Natural killer cell treated with Interleukin-12 subunit alpha and Interleukin-12 subunit beta and Interleukin-15 and Interleukin-18, amount 100 ng/mL, for 72 hours (primary cell): ENCODE measurements at regions not wholly inside any gene's neighbourhood (a gene's known extent, or its start where the extent isn't known, plus 50 kb on each side); places are given as distances from the start of the nearest gene placed in this dataset.
"Not testable (repeated sequence)": the region's sequence is repeated elsewhere in the genome, so short reads cannot be mapped to it uniquely, and the experiment has no call there.

ENCODE experiments used
- ATAC-seq, 2 donors: fragments of 150-1000 bp; cut with Tn5 transposase in 1 of 2; sonication (Bioruptor Pico), chemical (Tn5 transposase) in 1 of 2; 2 replicates each; pipeline ENCODE4 v1.10.0; 2021
- DNase-seq: peaks from one replicate; pipeline ENCODE4 v3.0.0; 2022; ENCODE audit warnings: low spot score
- H3K27ac Mint-ChIP-seq, 2 donors: 1 replicate in 1 of 2; 2 replicates in 1 of 2; pipeline ENCODE4 v1.8.0; 2022; ENCODE audit warnings: mixed read lengths in 2 of 2, mild to moderate bottlenecking in 1 of 2, moderate library complexity in 1 of 2
- H3K27me3 Mint-ChIP-seq, 2 donors: 1 replicate in 1 of 2; 2 replicates in 1 of 2; pipeline ENCODE4 v1.8.0; 2022; ENCODE audit warnings: mixed read lengths in 2 of 2
- H3K36me3 Mint-ChIP-seq: one replicate; pipeline ENCODE4 v1.8.0; 2022; ENCODE audit warnings: mixed read lengths
- H3K4me1 Mint-ChIP-seq, 2 donors: 1 replicate in 1 of 2; 2 replicates in 1 of 2; pipeline ENCODE4 v1.8.0; 2022; ENCODE audit warnings: low read depth in 2 of 2, mixed read lengths in 2 of 2, mild to moderate bottlenecking in 1 of 2
- H3K4me3 Mint-ChIP-seq: one replicate; pipeline ENCODE4 v1.8.0; 2022; ENCODE audit warnings: mixed read lengths
- H3K9me3 Mint-ChIP-seq: 2 replicates; pipeline ENCODE4 v1.8.0; 2022; ENCODE audit warnings: mixed read lengths

- Mint-ChIP-seq H3K4me1 (peaks cover 6 to 10% of the 10 kb centered on the region in 2 donors), H3K36me3 (no peaks in the 10 kb centered on the region), H3K27me3 (peaks cover 7 to 11% of the 10 kb centered on the region in 2 donors), H3K27ac (no peak overlapping the region), H3K4me3 (no peak overlapping the region), H3K9me3 (no peaks in the 10 kb centered on the region)
- no peak for ATAC-seq
- DNase-seq, result no peak
These were observed 72.1 kb upstream of the EPB41L1 start for GRCh38 chr20:36082315-36082915.

- not testable (repeated sequence) for H3K27ac Mint-ChIP-seq, H3K4me3 Mint-ChIP-seq, H3K9me3 Mint-ChIP-seq, ATAC-seq, H3K36me3 Mint-ChIP-seq, DNase-seq
- Mint-ChIP-seq H3K27me3 (peaks cover 10 to 18% of the 10 kb centered on the region in 2 donors), H3K4me1 (peaks cover 6 to 10% of the 10 kb centered on the region in 2 donors)
These were observed 71.3 kb upstream of the EPB41L1 start for GRCh38 chr20:36083200-36083599.

DNA sequence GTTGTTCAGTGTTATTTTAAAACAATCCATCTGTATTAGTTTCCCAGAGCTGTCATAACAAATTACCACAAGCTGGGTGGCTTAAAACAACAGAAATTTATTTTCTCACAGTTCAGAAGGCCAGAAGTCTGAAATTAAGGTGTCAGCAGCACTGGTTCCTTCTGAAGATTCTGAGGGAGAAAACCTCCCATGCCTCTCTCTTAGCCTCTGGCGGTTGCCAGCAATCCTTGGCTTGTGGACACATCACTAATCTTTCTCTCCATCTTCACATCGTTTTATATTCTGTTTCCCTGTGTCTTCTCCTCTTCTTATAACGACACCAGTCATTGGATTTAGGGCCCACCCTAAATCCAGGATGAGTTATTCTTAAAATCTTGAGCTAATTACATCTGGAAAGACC is 70.2 kb upstream of the EPB41L1 start:
- ATAC-seq, result no peak
- Mint-ChIP-seq H3K36me3 (no peaks in the 10 kb centered on the region), H3K4me3 (no peak overlapping the region), H3K27ac (no peak overlapping the region), H3K9me3 (no peaks in the 10 kb centered on the region), H3K4me1 (peaks cover 6 to 10% of the 10 kb centered on the region in 2 donors), H3K27me3 (peaks cover 10 to 18% of the 10 kb centered on the region in 2 donors)
- no peak for DNase-seq

- Mint-ChIP-seq H3K4me1 (peaks cover under 1 to 7% of the 10 kb centered on the region in 2 donors), H3K27ac (no peak overlapping the region), H3K9me3 (no peaks in the 10 kb centered on the region), H3K4me3 (no peak overlapping the region), H3K27me3 (peaks cover 11 to 24% of the 10 kb centered on the region in 2 donors), H3K36me3 (no peaks in the 10 kb centered on the region)
- ATAC-seq (no peak), DNase-seq (no peak)
These were observed 69.5 kb upstream of the EPB41L1 start for GRCh38 chr20:36084897-36085613.

GRCh38 chr20:36085686-36086267 is 68.8 kb upstream of the EPB41L1 start:
- H3K27me3 Mint-ChIP-seq, result peaks cover 16 to 31% of the 10 kb centered on the region in 2 donors
- H3K9me3 Mint-ChIP-seq, result no peaks in the 10 kb centered on the region
- H3K4me3 Mint-ChIP-seq, result no peak overlapping the region
- ATAC-seq (no peak), DNase-seq (no peak)
- H3K27ac Mint-ChIP-seq, result no peak overlapping the region
- no peaks in the 10 kb centered on the region for H3K36me3 Mint-ChIP-seq
- H3K4me1 Mint-ChIP-seq, result peaks cover 0 to 7% of the 10 kb centered on the region in 2 donors

- no peaks in the 10 kb centered on the region for H3K9me3 Mint-ChIP-seq
- peaks cover 24 to 40% of the 10 kb centered on the region in 2 donors for H3K27me3 Mint-ChIP-seq
- ATAC-seq, result no peak
- no peak overlapping the region for H3K4me3 Mint-ChIP-seq
- H3K36me3 Mint-ChIP-seq, result no peaks in the 10 kb centered on the region
- H3K27ac Mint-ChIP-seq, result no peak overlapping the region
- DNase-seq, result no peak
- peaks cover 0 to 7% of the 10 kb centered on the region in 2 donors for H3K4me1 Mint-ChIP-seq
These were observed 67.8 kb upstream of the EPB41L1 start for GRCh38 chr20:36086767-36087166.

GRCh38 chr20:36090223-36090622 is 64.3 kb upstream of the EPB41L1 start:
- no peak for DNase-seq
- Mint-ChIP-seq H3K27ac (no peak overlapping the region), H3K36me3 (peaks cover 4% of the 10 kb centered on the region), H3K9me3 (no peaks in the 10 kb centered on the region), H3K4me1 (peaks cover 6 to 13% of the 10 kb centered on the region in 2 donors), H3K27me3 (peaks cover 31 to 48% of the 10 kb centered on the region in 2 donors), H3K4me3 (no peak overlapping the region)
- ATAC-seq, result no peak

- no peak for DNase-seq
- H3K9me3 Mint-ChIP-seq, result no peaks in the 10 kb centered on the region
- peaks cover 4% of the 10 kb centered on the region for H3K36me3 Mint-ChIP-seq
- ATAC-seq, result no peak
- H3K27me3 Mint-ChIP-seq, result peaks cover 29 to 48% of the 10 kb centered on the region in 2 donors
- no peak overlapping the region for H3K27ac Mint-ChIP-seq
- H3K4me1 Mint-ChIP-seq, result peaks cover 6 to 9% of the 10 kb centered on the region in 2 donors
- H3K4me3 Mint-ChIP-seq, result peak overlapping the region; percentile 20
These were observed 62.8 kb upstream of the EPB41L1 start for GRCh38 chr20:36091561-36092397.

- peak overlapping the region; percentile 95 for H3K4me3 Mint-ChIP-seq
- peaks cover 6 to 9% of the 10 kb centered on the region in 2 donors for H3K4me1 Mint-ChIP-seq
- DNase-seq, result no peak
- H3K36me3 Mint-ChIP-seq, result peaks cover 4% of the 10 kb centered on the region
- H3K9me3 Mint-ChIP-seq, result no peaks in the 10 kb centered on the region
- peaks cover 29 to 46% of the 10 kb centered on the region in 2 donors for H3K27me3 Mint-ChIP-seq
- peak overlapping the region in 1 of 2 donors; percentile 59 for H3K27ac Mint-ChIP-seq
- ATAC-seq, result peak; percentile 39 to 76
These were observed 62.0 kb upstream of the EPB41L1 start for GRCh38 chr20:36092398-36093024.

DNA sequence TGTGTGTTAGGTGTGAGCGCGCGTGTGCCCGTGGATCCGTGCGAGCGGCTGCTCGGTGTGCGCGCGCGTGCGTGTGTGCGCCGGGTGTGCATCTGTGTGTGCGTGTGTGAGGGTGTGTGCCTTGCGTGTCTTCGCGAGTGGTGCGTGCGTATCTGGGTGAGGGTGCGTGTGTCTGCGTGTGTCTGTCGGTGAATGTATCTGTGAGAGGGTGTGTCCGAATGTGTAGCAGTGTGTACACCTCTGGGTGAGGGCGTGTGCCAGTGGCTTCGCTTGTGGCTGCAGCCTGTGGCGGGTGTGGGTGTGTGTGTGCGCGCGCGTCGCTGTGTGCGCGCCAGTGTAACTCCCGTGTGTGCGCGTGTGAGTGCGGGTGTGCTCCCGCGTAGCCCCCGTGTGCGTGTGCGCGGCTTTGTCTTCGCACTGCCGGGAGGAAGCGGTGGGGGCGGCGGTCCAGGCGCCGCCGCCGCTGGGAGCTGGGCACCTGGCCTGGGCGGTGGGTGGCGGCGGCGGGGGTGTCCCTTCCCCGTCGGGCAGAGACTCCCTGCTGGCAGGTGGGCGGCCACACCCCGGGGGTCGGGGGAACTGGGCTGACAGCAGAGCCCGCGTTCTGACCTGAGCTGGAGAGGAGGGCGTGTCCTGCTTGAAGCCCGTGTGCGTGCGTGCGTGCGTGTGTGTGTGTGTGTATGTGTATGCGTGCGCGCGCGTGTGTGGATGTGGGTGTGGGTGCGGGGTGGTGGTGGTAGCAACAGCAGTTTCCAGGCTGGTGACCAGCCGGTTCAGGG is 61.3 kb upstream of the EPB41L1 start:
- Mint-ChIP-seq H3K27ac (peak overlapping the region in 1 of 2 donors; percentile 59), H3K4me1 (peaks cover 6 to 9% of the 10 kb centered on the region in 2 donors), H3K4me3 (peak overlapping the region; percentile 95), H3K27me3 (peaks cover 25 to 40% of the 10 kb centered on the region in 2 donors), H3K36me3 (peaks cover 4% of the 10 kb centered on the region), H3K9me3 (no peaks in the 10 kb centered on the region)
- DNase-seq, result no peak
- ATAC-seq, result peak; percentile 26 to 59

- peaks cover 6 to 9% of the 10 kb centered on the region in 2 donors for H3K4me1 Mint-ChIP-seq
- ATAC-seq, result no peak
- H3K27ac Mint-ChIP-seq, result no peak overlapping the region
- H3K27me3 Mint-ChIP-seq, result peaks cover 25 to 40% of the 10 kb centered on the region in 2 donors
- peaks cover 4% of the 10 kb centered on the region for H3K36me3 Mint-ChIP-seq
- no peak for DNase-seq
- H3K4me3 Mint-ChIP-seq, result peak overlapping the region; percentile 1
- no peaks in the 10 kb centered on the region for H3K9me3 Mint-ChIP-seq
These were observed 60.8 kb upstream of the EPB41L1 start for GRCh38 chr20:36093804-36094145.

DNA sequence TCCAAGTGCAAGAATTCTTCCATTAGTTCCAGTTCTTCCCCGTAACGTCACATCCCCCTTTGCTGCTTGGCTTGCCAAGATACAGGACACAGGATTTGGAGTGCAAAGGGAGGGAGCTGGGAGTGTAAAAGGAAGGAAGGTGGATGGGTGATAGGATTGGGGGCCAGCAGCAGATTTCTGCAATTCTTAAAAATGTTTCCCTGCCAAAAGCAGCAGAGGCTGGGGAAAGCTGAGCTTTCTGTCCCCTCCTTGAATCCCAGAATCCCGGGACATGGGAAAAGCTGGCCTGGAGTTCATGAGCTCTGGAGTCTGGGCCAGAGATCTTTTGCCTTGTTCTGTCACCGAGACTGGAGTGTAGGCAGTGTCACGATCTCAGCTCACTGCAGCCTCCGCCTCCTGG is 60.0 kb upstream of the EPB41L1 start:
- Mint-ChIP-seq H3K9me3 (no peaks in the 10 kb centered on the region), H3K36me3 (peaks cover 4% of the 10 kb centered on the region), H3K27ac (no peak overlapping the region), H3K4me3 (no peak overlapping the region), H3K4me1 (peaks cover 6 to 9% of the 10 kb centered on the region in 2 donors), H3K27me3 (peaks cover 25 to 40% of the 10 kb centered on the region in 2 donors)
- DNase-seq (no peak), ATAC-seq (no peak)
